ENCODE measurements at regions not wholly inside any gene's neighbourhood (a gene's known extent, or its start where the extent isn't known, plus 50 kb on each side); places are given as distances from the start of the nearest gene placed in this dataset.
A peak's percentile ranks its signal among the peaks of the same experiment; 100 is the strongest.
"Not testable (repeated sequence)": the region's sequence is repeated elsewhere in the genome, so short reads cannot be mapped to it uniquely, and the experiment has no call there.

DNA sequence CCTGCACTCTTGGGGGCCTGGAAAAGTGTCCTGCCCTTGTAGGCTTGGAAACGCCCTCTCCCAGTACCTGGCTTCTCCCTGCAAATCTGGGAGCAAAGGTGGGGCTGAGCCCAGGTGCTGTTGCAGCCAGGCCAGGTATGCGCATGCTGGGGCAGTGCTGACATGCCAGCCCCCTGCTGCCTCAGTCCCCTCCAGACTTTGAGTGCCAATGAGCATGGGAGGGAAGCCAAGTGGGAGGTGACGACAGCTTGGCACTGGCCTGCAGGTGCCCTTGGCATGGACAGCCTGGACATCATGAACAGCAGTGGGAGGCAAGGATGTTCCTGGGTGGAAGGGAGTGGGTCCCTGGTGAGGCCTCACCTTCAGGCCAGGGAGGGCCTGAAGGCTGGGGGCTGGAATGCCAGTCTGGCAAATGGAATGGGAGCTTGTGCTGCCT is 1494.4 kb upstream of the NUDT12 start:
- H3K9me3 Mint-ChIP-seq (ENCODE audit: low read depth, unreplicated experiment): peaks cover 7% of the 10 kb centered on the region
- TF ChIP-seq, protein P1, sequence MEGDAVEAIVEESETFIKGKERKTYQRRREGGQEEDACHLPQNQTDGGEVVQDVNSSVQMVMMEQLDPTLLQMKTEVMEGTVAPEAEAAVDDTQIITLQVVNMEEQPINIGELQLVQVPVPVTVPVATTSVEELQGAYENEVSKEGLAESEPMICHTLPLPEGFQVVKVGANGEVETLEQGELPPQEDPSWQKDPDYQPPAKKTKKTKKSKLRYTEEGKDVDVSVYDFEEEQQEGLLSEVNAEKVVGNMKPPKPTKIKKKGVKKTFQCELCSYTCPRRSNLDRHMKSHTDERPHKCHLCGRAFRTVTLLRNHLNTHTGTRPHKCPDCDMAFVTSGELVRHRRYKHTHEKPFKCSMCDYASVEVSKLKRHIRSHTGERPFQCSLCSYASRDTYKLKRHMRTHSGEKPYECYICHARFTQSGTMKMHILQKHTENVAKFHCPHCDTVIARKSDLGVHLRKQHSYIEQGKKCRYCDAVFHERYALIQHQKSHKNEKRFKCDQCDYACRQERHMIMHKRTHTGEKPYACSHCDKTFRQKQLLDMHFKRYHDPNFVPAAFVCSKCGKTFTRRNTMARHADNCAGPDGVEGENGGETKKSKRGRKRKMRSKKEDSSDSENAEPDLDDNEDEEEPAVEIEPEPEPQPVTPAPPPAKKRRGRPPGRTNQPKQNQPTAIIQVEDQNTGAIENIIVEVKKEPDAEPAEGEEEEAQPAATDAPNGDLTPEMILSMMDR (IDR thresholded peaks at IDR 0.05; ENCODE audit: unreplicated experiment): no peak
- no peaks in the 10 kb centered on the region for H3K36me3 Mint-ChIP-seq (ENCODE audit: insufficient read depth, unreplicated experiment)
- BruUV-seq (replicated peaks): no TSS peak
- no peak overlapping the region for H3K4me3 Mint-ChIP-seq (ENCODE audit: low read depth, unreplicated experiment)
- H3K27me3 Mint-ChIP-seq (ENCODE audit: unreplicated experiment): no peaks in the 10 kb centered on the region
- intact Hi-C loops (cut with micrococcal nuclease; ENCODE audit: unreplicated experiment): no loop called here
- H3K4me1 Mint-ChIP-seq (ENCODE audit: low read depth, unreplicated experiment): peaks cover 7% of the 10 kb centered on the region
- no peak overlapping the region for H3K27ac Mint-ChIP-seq (ENCODE audit: unreplicated experiment)
- CTCF ChIA-PET: no interaction called here
- no peak for DNase-seq

DNA sequence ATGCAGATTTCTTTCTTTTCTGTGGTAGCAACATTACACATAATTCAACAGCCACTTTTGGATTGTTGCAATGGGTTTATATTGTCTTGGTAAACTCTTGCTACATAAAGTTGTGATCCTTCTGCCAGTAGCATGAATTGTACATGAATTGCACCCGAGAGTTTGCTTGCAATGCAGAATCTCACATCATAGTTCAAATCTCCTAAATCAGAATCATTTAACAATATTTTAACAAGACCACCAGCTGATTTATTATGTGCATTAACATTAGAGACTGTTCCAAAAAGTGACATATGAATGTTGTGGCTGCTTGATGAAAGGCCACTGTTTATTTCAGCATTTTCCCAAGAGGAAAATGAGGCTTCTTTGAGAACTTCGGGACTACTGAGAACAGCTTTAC is 1491.8 kb upstream of the NUDT12 start:
- Mint-ChIP-seq H3K4me3 (ENCODE audit: low read depth, unreplicated experiment) (no peak overlapping the region), H3K9me3 (ENCODE audit: low read depth, unreplicated experiment) (peaks cover 9% of the 10 kb centered on the region), H3K36me3 (ENCODE audit: insufficient read depth, unreplicated experiment) (no peaks in the 10 kb centered on the region), H3K4me1 (ENCODE audit: low read depth, unreplicated experiment) (no peaks in the 10 kb centered on the region), H3K27ac (ENCODE audit: unreplicated experiment) (no peak overlapping the region), H3K27me3 (ENCODE audit: unreplicated experiment) (no peaks in the 10 kb centered on the region)
- DNase-seq: no peak
- CTCF ChIA-PET: no interaction called here
- TF ChIP-seq, protein P1 (IDR thresholded peaks at IDR 0.05; ENCODE audit: unreplicated experiment): no peak
- intact Hi-C loops (cut with micrococcal nuclease; ENCODE audit: unreplicated experiment): no loop called here
- BruUV-seq (replicated peaks): no TSS peak

DNA sequence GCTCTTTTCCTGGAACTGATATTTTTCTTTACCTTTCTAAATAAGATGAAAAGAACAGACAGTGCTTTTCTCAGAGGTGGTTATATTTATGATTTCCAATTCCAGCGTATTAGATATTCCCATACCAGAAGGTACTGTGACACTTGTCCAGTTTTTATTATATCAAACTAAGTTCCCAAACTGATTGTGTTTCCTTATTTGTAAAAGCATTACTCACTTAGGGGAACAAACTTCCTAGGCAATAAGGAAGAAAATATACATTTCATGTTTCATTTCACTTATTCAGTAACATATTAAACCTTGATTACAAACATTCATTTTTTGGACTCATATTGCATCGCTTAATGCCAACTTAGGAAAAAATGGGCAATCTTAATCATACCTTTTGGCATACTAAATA is 1480.0 kb upstream of the NUDT12 start:
- no peaks in the 10 kb centered on the region for H3K36me3 Mint-ChIP-seq (ENCODE audit: insufficient read depth, unreplicated experiment)
- H3K4me1 Mint-ChIP-seq (ENCODE audit: low read depth, unreplicated experiment): no peaks in the 10 kb centered on the region
- H3K9me3 Mint-ChIP-seq (ENCODE audit: low read depth, unreplicated experiment): no peaks in the 10 kb centered on the region
- BruUV-seq (replicated peaks): no TSS peak
- H3K27me3 Mint-ChIP-seq (ENCODE audit: unreplicated experiment): no peaks in the 10 kb centered on the region
- no peak for DNase-seq
- H3K4me3 Mint-ChIP-seq (ENCODE audit: low read depth, unreplicated experiment): no peak overlapping the region
- TF ChIP-seq, protein P1 (IDR thresholded peaks at IDR 0.05; ENCODE audit: unreplicated experiment): no peak
- CTCF ChIA-PET: no interaction called here
- intact Hi-C loops (cut with micrococcal nuclease; ENCODE audit: unreplicated experiment): no loop called here
- H3K27ac Mint-ChIP-seq (ENCODE audit: unreplicated experiment): no peak overlapping the region

DNA sequence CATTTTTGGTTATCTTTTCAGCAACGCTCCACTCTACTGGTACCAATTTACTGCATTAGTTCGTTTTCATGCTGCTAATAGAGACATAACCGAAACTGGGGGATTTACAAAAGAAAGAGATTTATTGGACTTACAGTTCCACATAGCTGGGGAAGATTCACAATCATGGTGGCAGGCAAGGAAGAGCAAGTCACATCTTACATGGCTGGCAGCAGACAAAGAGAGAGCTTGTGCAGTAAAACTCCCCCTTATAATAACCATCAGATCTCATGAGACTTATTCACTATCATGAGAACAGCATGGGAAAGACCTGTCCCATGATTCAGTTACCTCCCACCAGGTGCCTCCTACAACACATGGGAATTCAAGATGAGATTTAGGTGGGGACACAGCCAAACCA is 1474.2 kb upstream of the NUDT12 start:
- BruUV-seq (replicated peaks); H3K4me3 Mint-ChIP-seq (ENCODE audit: low read depth, unreplicated experiment); intact Hi-C loops (cut with micrococcal nuclease; ENCODE audit: unreplicated experiment); H3K9me3 Mint-ChIP-seq (ENCODE audit: low read depth, unreplicated experiment); H3K27me3 Mint-ChIP-seq (ENCODE audit: unreplicated experiment); H3K36me3 Mint-ChIP-seq (ENCODE audit: insufficient read depth, unreplicated experiment); H3K27ac Mint-ChIP-seq (ENCODE audit: unreplicated experiment); CTCF ChIA-PET; DNase-seq: not testable (repeated sequence)
- H3K4me1 Mint-ChIP-seq (ENCODE audit: low read depth, unreplicated experiment): peaks cover 14% of the 10 kb centered on the region

DNA sequence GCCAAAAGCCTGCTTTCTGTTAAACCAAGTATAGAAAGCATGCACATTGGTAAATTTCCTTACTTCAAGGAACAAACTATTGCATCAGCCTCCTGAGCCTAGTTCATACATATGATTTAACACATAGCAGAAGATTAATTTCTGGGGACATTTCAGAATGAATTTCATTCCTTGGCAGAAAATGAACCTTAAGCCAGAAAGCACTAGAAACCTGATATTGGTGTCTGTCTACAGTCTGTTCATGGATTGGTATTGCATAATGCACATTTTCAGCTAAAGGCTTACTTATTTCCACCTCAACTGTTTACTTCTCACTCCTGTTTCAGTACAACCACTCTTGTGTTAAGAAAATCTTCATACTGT is 1471.8 kb upstream of the NUDT12 start:
- H3K4me3 Mint-ChIP-seq (ENCODE audit: low read depth, unreplicated experiment): no peak overlapping the region
- intact Hi-C loops (cut with micrococcal nuclease; ENCODE audit: unreplicated experiment): no loop called here
- peaks cover 14% of the 10 kb centered on the region for H3K4me1 Mint-ChIP-seq (ENCODE audit: low read depth, unreplicated experiment)
- H3K9me3 Mint-ChIP-seq (ENCODE audit: low read depth, unreplicated experiment): peaks cover 6% of the 10 kb centered on the region
- no peaks in the 10 kb centered on the region for H3K27me3 Mint-ChIP-seq (ENCODE audit: unreplicated experiment)
- H3K27ac Mint-ChIP-seq (ENCODE audit: unreplicated experiment): peak overlapping the region; percentile 22
- TF ChIP-seq, protein P1 (IDR thresholded peaks at IDR 0.05; ENCODE audit: unreplicated experiment): no peak
- CTCF ChIA-PET: no interaction called here
- no peaks in the 10 kb centered on the region for H3K36me3 Mint-ChIP-seq (ENCODE audit: insufficient read depth, unreplicated experiment)
- no peak for DNase-seq
- BruUV-seq (replicated peaks): no TSS peak

Data from Calu3 (cell line).